ENCODE measurements at regions not wholly inside any gene's neighbourhood (a gene's known extent, or its start where the extent isn't known, plus 50 kb on each side); places are given as distances from the start of the nearest gene placed in this dataset.

DNA sequence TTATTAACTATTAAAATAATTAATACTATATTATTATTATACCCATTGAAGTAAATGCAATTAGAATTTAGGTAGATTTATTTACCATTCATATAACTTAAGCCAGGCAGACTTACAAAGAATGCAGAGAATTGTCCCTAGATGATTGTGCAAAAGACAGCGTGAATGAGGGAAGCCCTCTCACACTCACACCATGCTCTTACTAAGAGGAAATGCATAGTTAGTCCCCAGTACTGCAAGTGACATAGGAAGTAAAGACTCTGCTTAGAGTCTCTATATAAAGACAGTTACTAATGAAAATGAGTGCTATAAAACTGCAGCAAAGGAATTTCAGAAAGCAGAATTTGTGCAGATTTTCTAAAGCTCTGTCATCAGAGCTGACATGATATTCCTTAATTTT, 270.4 kb downstream of the ZBBX start:
- ATAC-seq, result no peak
- H3K27ac ChIP-seq, result no peak overlapping the region
- no peaks in the 10 kb centered on the region for H3K36me3 ChIP-seq
- H3K9me3 ChIP-seq, result no peaks in the 10 kb centered on the region
- WGBS, 2 donors, result 66 to 80% methylated on average over 1 of the region's 1 CpG
- no peaks in the 10 kb centered on the region for H3K27me3 ChIP-seq
- TF ChIP-seq, protein P1, sequence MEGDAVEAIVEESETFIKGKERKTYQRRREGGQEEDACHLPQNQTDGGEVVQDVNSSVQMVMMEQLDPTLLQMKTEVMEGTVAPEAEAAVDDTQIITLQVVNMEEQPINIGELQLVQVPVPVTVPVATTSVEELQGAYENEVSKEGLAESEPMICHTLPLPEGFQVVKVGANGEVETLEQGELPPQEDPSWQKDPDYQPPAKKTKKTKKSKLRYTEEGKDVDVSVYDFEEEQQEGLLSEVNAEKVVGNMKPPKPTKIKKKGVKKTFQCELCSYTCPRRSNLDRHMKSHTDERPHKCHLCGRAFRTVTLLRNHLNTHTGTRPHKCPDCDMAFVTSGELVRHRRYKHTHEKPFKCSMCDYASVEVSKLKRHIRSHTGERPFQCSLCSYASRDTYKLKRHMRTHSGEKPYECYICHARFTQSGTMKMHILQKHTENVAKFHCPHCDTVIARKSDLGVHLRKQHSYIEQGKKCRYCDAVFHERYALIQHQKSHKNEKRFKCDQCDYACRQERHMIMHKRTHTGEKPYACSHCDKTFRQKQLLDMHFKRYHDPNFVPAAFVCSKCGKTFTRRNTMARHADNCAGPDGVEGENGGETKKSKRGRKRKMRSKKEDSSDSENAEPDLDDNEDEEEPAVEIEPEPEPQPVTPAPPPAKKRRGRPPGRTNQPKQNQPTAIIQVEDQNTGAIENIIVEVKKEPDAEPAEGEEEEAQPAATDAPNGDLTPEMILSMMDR (IDR thresholded peaks at IDR 0.05), result no peak
- intact Hi-C loops (cut with DNase I), result loop anchor here in 1 of 10 donors (5.0 kb wide), 1 partner anchor 717 kb away; no protein-coding TSS in a partner anchor
- peaks cover 0 to 5% (median 0%) of the 10 kb centered on the region in 9 donors for H3K4me1 ChIP-seq
- no peak overlapping the region for H3K4me3 ChIP-seq
- no peak for DNase-seq

DNA sequence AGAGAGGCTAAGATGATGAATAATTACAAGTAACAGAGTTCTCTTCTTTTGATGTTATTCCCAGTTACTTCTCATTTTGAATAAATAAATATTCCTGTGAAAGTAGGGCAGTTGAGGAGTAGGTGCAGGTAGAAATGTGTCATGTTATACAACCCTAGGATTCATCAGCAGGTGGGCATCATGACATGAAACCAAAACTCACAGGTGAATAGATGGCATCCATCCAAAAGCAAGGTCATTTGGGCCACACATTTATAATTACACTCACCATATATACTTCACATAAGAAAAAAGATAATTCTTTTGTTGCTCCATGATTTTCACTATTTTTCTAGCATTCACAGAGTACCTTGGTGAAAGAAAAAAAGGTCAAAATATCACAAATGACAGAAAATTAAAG, 273.6 kb downstream of the ZBBX start:
- H3K27ac ChIP-seq, result no peak overlapping the region
- ATAC-seq (no peak), DNase-seq (no peak)
- no peaks in the 10 kb centered on the region for H3K4me1 ChIP-seq
- H3K9me3 ChIP-seq, result no peaks in the 10 kb centered on the region
- no peak overlapping the region for H3K4me3 ChIP-seq
- TF ChIP-seq, protein P1 (IDR thresholded peaks at IDR 0.05), result no peak
- intact Hi-C loops (cut with DNase I), result no loop called here
- no peaks in the 10 kb centered on the region for H3K36me3 ChIP-seq
- H3K27me3 ChIP-seq, result no peaks in the 10 kb centered on the region

DNA sequence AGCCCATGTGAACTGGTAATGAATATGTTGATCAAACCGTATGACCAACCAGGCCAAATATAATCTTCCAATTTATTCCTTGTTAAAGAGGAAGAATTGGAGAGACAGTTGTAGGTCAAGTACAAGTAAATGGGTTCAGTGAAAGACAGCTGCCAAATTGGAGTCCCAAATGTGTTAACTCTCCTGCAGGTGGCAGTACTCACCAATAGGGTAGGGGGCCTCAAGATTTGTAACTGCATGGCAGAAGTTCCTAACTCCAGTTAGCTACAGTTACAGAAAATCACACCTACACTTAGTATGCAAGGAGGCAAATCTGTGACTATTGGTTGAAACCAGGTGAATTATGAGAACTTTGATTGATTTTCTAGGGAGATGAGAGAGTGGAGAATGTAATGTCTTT, 278.0 kb downstream of the ZBBX start:
- H3K27me3 ChIP-seq, result no peaks in the 10 kb centered on the region
- DNase-seq, result no peak
- H3K4me1 ChIP-seq, result no peaks in the 10 kb centered on the region
- H3K27ac ChIP-seq, result no peak overlapping the region
- H3K36me3 ChIP-seq, result no peaks in the 10 kb centered on the region
- 74 to 83% methylated on average over 1 of the region's 1 CpG for WGBS, 2 donors
- no peak overlapping the region for H3K4me3 ChIP-seq
- TF ChIP-seq, protein P1 (IDR thresholded peaks at IDR 0.05), result peak in 7 of 9 donors; percentile 10 to 33 (median 20)
- no peak for ATAC-seq
- H3K9me3 ChIP-seq, result no peaks in the 10 kb centered on the region
- intact Hi-C loops (cut with DNase I), result no loop called here

DNA sequence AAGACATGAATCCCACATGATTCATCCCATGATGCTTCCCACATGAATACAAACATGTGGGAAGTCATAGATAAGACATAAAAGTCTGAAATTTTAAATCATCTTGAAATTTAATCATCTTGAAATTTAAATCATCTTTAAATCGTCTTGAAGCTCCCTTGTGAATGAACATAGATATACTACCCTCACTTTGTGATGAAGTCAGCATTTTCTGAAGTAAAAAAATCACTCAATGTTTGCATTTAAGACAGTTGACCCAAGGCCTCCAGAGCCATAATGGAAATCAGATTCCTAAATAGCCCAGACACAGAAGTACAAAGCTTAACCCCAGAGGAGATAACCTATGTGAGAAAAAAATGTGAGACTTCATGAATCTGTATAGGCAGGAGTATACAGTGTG, 279.4 kb downstream of the ZBBX start:
- Histone ChIP-seq H3K9me3 (no peaks in the 10 kb centered on the region), H3K27ac (no peak overlapping the region), H3K4me1 (no peaks in the 10 kb centered on the region), H3K36me3 (no peaks in the 10 kb centered on the region), H3K4me3 (no peak overlapping the region), H3K27me3 (no peaks in the 10 kb centered on the region)
- TF ChIP-seq, protein P1 (IDR thresholded peaks at IDR 0.05), result no peak
- DNase-seq (no peak), ATAC-seq (no peak)
- intact Hi-C loops (cut with DNase I), result no loop called here
- 57 to 63% methylated on average over 1 of the region's 1 CpG for WGBS, 2 donors

DNA sequence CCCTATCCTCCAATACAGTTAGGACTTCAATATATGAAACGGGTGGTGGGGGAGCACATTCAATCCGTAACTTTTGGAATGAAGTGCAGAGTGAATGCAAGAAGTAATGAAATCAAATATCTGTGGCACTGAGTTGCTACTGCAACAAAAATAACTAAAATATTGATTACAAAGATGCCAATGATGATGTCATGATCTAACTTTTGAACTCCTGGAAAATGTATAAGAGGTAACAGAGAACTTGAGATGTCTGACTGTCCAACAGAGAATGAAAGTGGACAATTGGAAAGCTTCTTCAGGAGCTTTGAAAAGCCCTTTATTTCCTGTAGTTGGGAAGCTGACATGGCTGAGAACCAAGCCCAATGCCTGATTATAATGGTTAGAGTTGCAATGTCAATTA, 279.9 kb downstream of the ZBBX start:
- Histone ChIP-seq H3K4me1 (no peaks in the 10 kb centered on the region), H3K9me3 (no peaks in the 10 kb centered on the region), H3K36me3 (no peaks in the 10 kb centered on the region), H3K27ac (no peak overlapping the region), H3K4me3 (no peak overlapping the region), H3K27me3 (no peaks in the 10 kb centered on the region)
- intact Hi-C loops (cut with DNase I), result no loop called here
- 94 to 99% methylated on average over 2 of the region's 2 CpGs for WGBS, 2 donors
- ATAC-seq (no peak), DNase-seq (no peak)
- TF ChIP-seq, protein P1 (IDR thresholded peaks at IDR 0.05), result no peak
